B cell (primary cell): ENCODE measurements at regions not wholly inside any gene's neighbourhood (a gene's known extent, or its start where the extent isn't known, plus 50 kb on each side); places are given as distances from the start of the nearest gene placed in this dataset.
"Not testable (repeated sequence)": the region's sequence is repeated elsewhere in the genome, so short reads cannot be mapped to it uniquely, and the experiment has no call there.

ENCODE experiments used
- ATAC-seq: fragments of 200-7000 bp; cut with Tn5 transposase; one replicate; pipeline ENCODE4 v1.10.0; 2021; ENCODE audit warnings: low read depth, mild to moderate bottlenecking, moderate number of reproducible peaks, moderate library complexity
- CTCF ChIA-PET: fragments of 350-600 bp; sonication (Branson Sonifier 250); formaldehyde crosslinking; loops from one replicate; lab custom pipeline; 2021; ENCODE audit warnings: antibody characterized with exemption, inconsistent platforms; lab: Charles Lee
- POLR2A ChIA-PET: fragments of 350-600 bp; sonication (Branson Sonifier 250); formaldehyde crosslinking; loops from one replicate; lab custom pipeline; 2021; ENCODE audit warnings: antibody characterized with exemption; lab: Charles Lee
- DNase-seq: peaks from one replicate; pipeline ENCODE4 v3.0.0; 2013
- H2AFZ ChIP-seq: 2 replicates; pipeline ENCODE4 v1.6.1; 2012; ENCODE audit warnings: mild to moderate bottlenecking, low read depth, low read length; ENCODE audit not compliant: insufficient read depth, poor library complexity, severe bottlenecking
- H3K27ac ChIP-seq, 2 donors: 1 replicate in 1 of 2; 2 replicates in 1 of 2; pipeline ENCODE4 v1.5.1; 2012 to 2013; ENCODE audit warnings: low read length in 2 of 2, mild to moderate bottlenecking in 2 of 2, moderate library complexity in 1 of 2
- H3K27me3 ChIP-seq, 4 experiments: fragments of 200-600 bp in 1 of 4; sonication (generic) in 1 of 4; replicated peaks in 1 of 4; 1 replicate in 2 of 4; 2 replicates in 2 of 4; pipeline versions ENCODE4 v1.6.1 to v1.7.0; 2013 to 2016; ENCODE audit warnings: low read length in 3 of 4, mild to moderate bottlenecking in 2 of 4, mixed read lengths in 1 of 4, moderate library complexity in 1 of 4; ENCODE audit not compliant: insufficient read depth in 4 of 4, control insufficient read depth in 3 of 4; ENCODE audit errors: control extremely low read depth in 1 of 4
- H3K36me3 ChIP-seq, 2 experiments: replicated peaks in 1 of 2; 1 replicate in 1 of 2; 2 replicates in 1 of 2; pipeline versions ENCODE4 v1.6.1 to v1.7.1; 2013; ENCODE audit warnings: low read length in 1 of 2; ENCODE audit not compliant: insufficient read depth in 2 of 2, control insufficient read depth in 1 of 2; ENCODE audit errors: control extremely low read depth in 1 of 2, extremely low read depth in 1 of 2
- H3K4me1 ChIP-seq, 2 donors: fragments of 200-600 bp in 1 of 2; sonication (generic) in 1 of 2; 1 replicate in 1 of 2; 2 replicates in 1 of 2; pipeline versions ENCODE4 v1.5.1 to v1.6.1; 2013 to 2017; ENCODE audit warnings: low read length in 2 of 2; ENCODE audit not compliant: control insufficient read depth in 2 of 2, insufficient read depth in 2 of 2
- H3K4me2 ChIP-seq: replicated peaks from 2 replicates; pipeline ENCODE3; 2012; ENCODE audit warnings: mild to moderate bottlenecking, low read depth, low read length; ENCODE audit not compliant: poor library complexity, severe bottlenecking
- H3K4me3 ChIP-seq, 5 experiments: fragments of 200-600 bp in 1 of 5; sonication (generic) in 1 of 5; 1 replicate in 3 of 5; 2 replicates in 2 of 5; pipeline versions ENCODE4 v1.5.1 to v1.7.0; 2011 to 2016; ENCODE audit warnings: low read length in 4 of 5, mild to moderate bottlenecking in 4 of 5, low read depth in 2 of 5, control low read depth in 1 of 5, moderate library complexity in 1 of 5; ENCODE audit not compliant: insufficient read depth in 1 of 5; ENCODE audit errors: control extremely low read depth in 1 of 5, extremely low read depth in 1 of 5
- H3K79me2 ChIP-seq: fragments of 200-600 bp; sonication (generic); one replicate; pipeline ENCODE4 v1.6.0; 2016; ENCODE audit warnings: low read length; ENCODE audit not compliant: control insufficient read depth, insufficient read depth
- H3K9ac ChIP-seq: fragments of 200-600 bp; sonication (generic); 2 replicates; pipeline ENCODE4 v1.6.1; 2017; ENCODE audit warnings: mild to moderate bottlenecking, low read length, moderate library complexity
- H3K9me3 ChIP-seq, 3 donors: one replicate each; pipeline versions ENCODE4 v1.6.1 to v1.7.1; 2013; ENCODE audit warnings: low read length in 2 of 3; ENCODE audit not compliant: control insufficient read depth in 2 of 3, insufficient read depth in 1 of 3; ENCODE audit errors: control extremely low read depth in 1 of 3
- H4K20me1 ChIP-seq: 2 replicates; pipeline ENCODE4 v1.6.0; 2012; ENCODE audit warnings: mild to moderate bottlenecking, low read length; ENCODE audit not compliant: insufficient read depth, control insufficient read depth, poor library complexity, severe bottlenecking
- H3K27ac Mint-ChIP-seq: one replicate; pipeline ENCODE4 v1.8.0; 2021; ENCODE audit warnings: mixed read lengths
- H3K27me3 Mint-ChIP-seq: one replicate; pipeline ENCODE4 v1.8.0; 2021; ENCODE audit warnings: mixed read lengths
- H3K4me1 Mint-ChIP-seq: one replicate; pipeline ENCODE4 v1.8.0; 2021; ENCODE audit warnings: mixed read lengths
- H3K4me3 Mint-ChIP-seq: one replicate; pipeline ENCODE4 v1.8.0; 2021; ENCODE audit warnings: mixed read lengths
- H3K9me3 Mint-ChIP-seq: one replicate; pipeline ENCODE4 v1.8.0; 2022; ENCODE audit warnings: mixed read lengths; ENCODE audit not compliant: insufficient read depth
- CTCF ChIP-seq: fragments of 200-600 bp; IDR thresholded peaks from one replicate; pipeline ENCODE4 v1.8.0; 2022; ENCODE audit warnings: antibody characterized with exemption, mild to moderate bottlenecking
- whole genome bisulfite sequencing: methylation state at CpG from one replicate; pipeline ENCODE4 v1.1.5; 2013; ENCODE audit warnings: missing lambda C conversion rate; ENCODE audit not compliant: insufficient coverage; 5-methylcytosine and 5-hydroxymethylcytosine counted together
- intact Hi-C: fragments of 100-400 bp; cut with micrococcal nuclease; formaldehyde crosslinking; loops from one replicate; pipeline ENCODE4 v1.10.0; 2022

- H3K9me3 ChIP-seq, H3K27me3 ChIP-seq, H3K27ac Mint-ChIP-seq, H3K4me3 Mint-ChIP-seq, H4K20me1 ChIP-seq, intact Hi-C loops, CTCF ChIA-PET, H3K27me3 Mint-ChIP-seq, H3K9me3 Mint-ChIP-seq, H3K36me3 ChIP-seq: not testable (repeated sequence)
- Histone ChIP-seq H3K4me2 (peak overlapping the region; percentile 60), H3K9ac (peak overlapping the region; percentile 84), H2AFZ (peak overlapping the region; percentile 96), H3K27ac (peak overlapping the region; percentile 87 to 95), H3K4me1 (peaks cover 20 to 22% of the 10 kb centered on the region in 2 donors), H3K4me3 (peak overlapping the region; percentile 70 to 95 (median 73)), H3K79me2 (peaks cover 29% of the 10 kb centered on the region)
- peak; percentile 97 for TF ChIP-seq CTCF
- POLR2A ChIA-PET: interaction anchor here (0.6 kb wide), 1 partner anchor 96 kb away, joined by 3 read pairs; no protein-coding TSS in a partner anchor
- peaks cover 31% of the 10 kb centered on the region for H3K4me1 Mint-ChIP-seq
- peak; percentile 98 for ATAC-seq
- 11% methylated on average over 54 of the region's 54 CpGs for WGBS
- peak; percentile 100 for DNase-seq
Observed at GRCh38 chr9:40991741-40992471, 136.6 kb downstream of the FOXD4L6 start.

- CTCF ChIA-PET: not testable (repeated sequence)
Observed at GRCh38 chr9:40991100-40991740, 137.3 kb downstream of the FOXD4L6 start.

GRCh38 chr9:40986332-40986731 is 142.1 kb downstream of the FOXD4L6 start:
- H3K27me3 ChIP-seq, H3K4me3 ChIP-seq, H3K4me1 Mint-ChIP-seq, H3K9me3 Mint-ChIP-seq, ATAC-seq, POLR2A ChIA-PET, H3K27ac ChIP-seq, intact Hi-C loops, H3K79me2 ChIP-seq, H3K4me2 ChIP-seq, H3K9ac ChIP-seq, H4K20me1 ChIP-seq, H3K36me3 ChIP-seq, H3K4me1 ChIP-seq, H3K4me3 Mint-ChIP-seq, DNase-seq, CTCF ChIA-PET, H3K27ac Mint-ChIP-seq, H3K27me3 Mint-ChIP-seq, H3K9me3 ChIP-seq, H2AFZ ChIP-seq: not testable (repeated sequence)
- WGBS: 100% methylated on average over 1 of the region's 2 CpGs

More at GRCh38 chr9:40991100-40991740, 137.3 kb downstream of the FOXD4L6 start:
- 19% methylated on average over 13 of the region's 20 CpGs for WGBS
- H4K20me1 ChIP-seq, H3K27ac Mint-ChIP-seq, intact Hi-C loops, DNase-seq, H3K27me3 Mint-ChIP-seq, H3K9me3 ChIP-seq, H3K36me3 ChIP-seq, ATAC-seq, H3K9me3 Mint-ChIP-seq, H3K4me3 Mint-ChIP-seq, H3K27me3 ChIP-seq: not testable (repeated sequence)
- peaks cover 20 to 22% of the 10 kb centered on the region in 2 donors for H3K4me1 ChIP-seq
- peak overlapping the region; percentile 84 for H3K9ac ChIP-seq
- H3K4me2 ChIP-seq: peak overlapping the region; percentile 60
- POLR2A ChIA-PET: interaction anchor here (0.6 kb wide), 1 partner anchor 97 kb away, joined by 3 read pairs; no protein-coding TSS in a partner anchor
- H2AFZ ChIP-seq: peak overlapping the region; percentile 96
- H3K79me2 ChIP-seq: peaks cover 24% of the 10 kb centered on the region
- H3K27ac ChIP-seq: peak overlapping the region; percentile 87 to 95
- peaks cover 26% of the 10 kb centered on the region for H3K4me1 Mint-ChIP-seq
- H3K4me3 ChIP-seq: peak overlapping the region; percentile 70 to 95 (median 73)
